GM06990 (cell line): ENCODE measurements at regions not wholly inside any gene's neighbourhood (a gene's known extent, or its start where the extent isn't known, plus 50 kb on each side); places are given as distances from the start of the nearest gene placed in this dataset.

ENCODE experiments used
- DNase-seq: peaks from one replicate; pipeline ENCODE4 v3.0.0-alpha.2; 2011; ENCODE audit not compliant: insufficient read length; ENCODE audit errors: extremely low read depth
- H3K27me3 ChIP-seq: replicated peaks from 2 replicates; pipeline ENCODE4 v1.6.0; 2011; ENCODE audit warnings: low read length; ENCODE audit not compliant: control insufficient read depth, insufficient read depth
- H3K36me3 ChIP-seq: 2 replicates; pipeline ENCODE4 v1.5.1; 2011; ENCODE audit warnings: low read length; ENCODE audit not compliant: control insufficient read depth, insufficient read depth
- H3K4me3 ChIP-seq: replicated peaks from 2 replicates; pipeline ENCODE4 v1.5.1; 2011; ENCODE audit warnings: low read depth, mild to moderate bottlenecking, control low read depth, low read length
- TF ChIP-seq, protein P1 (sequence below): IDR thresholded peaks from 2 replicates; pipeline ENCODE4 v1.5.1; 2011; ENCODE audit warnings: low read length, control low read depth, mild to moderate bottlenecking, inconsistent platforms; ENCODE audit not compliant: insufficient read depth, poor library complexity, severe bottlenecking

DNA sequence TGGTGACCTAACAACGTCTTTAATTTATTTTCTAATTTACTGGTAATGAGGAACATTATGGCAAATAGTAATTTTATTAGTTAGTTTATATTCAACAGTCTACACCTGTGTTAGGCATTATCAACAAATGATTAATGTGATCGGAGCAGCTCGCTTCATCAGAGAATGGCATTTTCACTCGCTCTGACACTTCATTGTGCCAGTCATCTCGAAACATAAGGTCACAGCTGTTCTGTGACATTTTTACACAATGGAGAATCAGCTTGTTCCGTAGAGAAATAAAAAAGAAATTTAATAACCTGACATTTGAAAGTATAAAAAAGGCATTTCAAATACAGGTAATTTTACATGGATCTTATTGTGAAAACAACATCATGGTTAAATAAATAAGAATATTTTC, 858.4 kb downstream of the SLITRK6 start:
- Histone ChIP-seq H3K36me3 (no peaks in the 10 kb centered on the region), H3K4me3 (no peak overlapping the region), H3K27me3 (no peaks in the 10 kb centered on the region)
- TF ChIP-seq, protein P1, sequence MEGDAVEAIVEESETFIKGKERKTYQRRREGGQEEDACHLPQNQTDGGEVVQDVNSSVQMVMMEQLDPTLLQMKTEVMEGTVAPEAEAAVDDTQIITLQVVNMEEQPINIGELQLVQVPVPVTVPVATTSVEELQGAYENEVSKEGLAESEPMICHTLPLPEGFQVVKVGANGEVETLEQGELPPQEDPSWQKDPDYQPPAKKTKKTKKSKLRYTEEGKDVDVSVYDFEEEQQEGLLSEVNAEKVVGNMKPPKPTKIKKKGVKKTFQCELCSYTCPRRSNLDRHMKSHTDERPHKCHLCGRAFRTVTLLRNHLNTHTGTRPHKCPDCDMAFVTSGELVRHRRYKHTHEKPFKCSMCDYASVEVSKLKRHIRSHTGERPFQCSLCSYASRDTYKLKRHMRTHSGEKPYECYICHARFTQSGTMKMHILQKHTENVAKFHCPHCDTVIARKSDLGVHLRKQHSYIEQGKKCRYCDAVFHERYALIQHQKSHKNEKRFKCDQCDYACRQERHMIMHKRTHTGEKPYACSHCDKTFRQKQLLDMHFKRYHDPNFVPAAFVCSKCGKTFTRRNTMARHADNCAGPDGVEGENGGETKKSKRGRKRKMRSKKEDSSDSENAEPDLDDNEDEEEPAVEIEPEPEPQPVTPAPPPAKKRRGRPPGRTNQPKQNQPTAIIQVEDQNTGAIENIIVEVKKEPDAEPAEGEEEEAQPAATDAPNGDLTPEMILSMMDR: no peak
- no peak for DNase-seq

DNA sequence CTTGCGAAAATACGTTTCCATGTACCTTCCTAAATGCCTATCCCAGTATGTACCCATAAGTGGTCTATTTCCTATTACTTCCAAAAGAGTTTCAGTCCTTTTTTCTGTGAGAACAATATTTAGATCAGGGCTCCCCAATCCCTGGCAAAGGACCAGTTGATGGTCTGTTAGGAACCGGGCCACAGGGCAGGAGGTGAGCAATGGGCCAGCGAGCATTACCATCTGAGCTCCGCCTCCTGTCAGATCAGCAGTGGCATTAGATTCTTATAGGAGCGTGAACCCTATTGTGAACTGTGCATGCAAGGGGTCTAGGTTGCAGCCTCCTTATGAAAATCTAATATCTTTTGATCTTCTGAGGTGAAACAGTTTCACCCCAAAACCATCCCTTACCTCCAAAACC, 859.1 kb downstream of the SLITRK6 start:
- no peaks in the 10 kb centered on the region for H3K36me3 ChIP-seq

DNA sequence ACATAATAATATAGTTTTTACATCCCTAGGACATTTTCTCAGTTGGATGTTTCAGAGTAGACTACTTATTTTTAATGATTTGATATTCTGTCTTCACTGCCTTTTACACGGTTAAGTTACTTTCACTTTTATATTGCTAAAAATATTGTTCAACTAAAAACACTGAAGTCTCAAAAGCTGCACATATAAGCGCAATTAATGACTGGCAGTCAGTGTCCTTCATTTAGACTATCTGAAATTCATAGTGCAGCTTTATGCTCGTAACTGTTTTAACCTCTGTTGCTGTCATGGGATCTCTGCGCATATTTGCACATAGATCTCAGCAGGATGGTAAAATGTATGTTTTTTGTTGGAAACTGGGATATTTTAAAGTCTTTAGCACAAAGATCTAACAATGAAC, 864.3 kb downstream of the SLITRK6 start:
- no peak for DNase-seq
- Histone ChIP-seq H3K4me3 (no peak overlapping the region), H3K36me3 (no peaks in the 10 kb centered on the region), H3K27me3 (no peaks in the 10 kb centered on the region)
- TF ChIP-seq, protein P1: no peak

More for the DNA sequence above, 859.1 kb downstream of the SLITRK6 start:
- no peaks in the 10 kb centered on the region for H3K27me3 ChIP-seq
- no peak for DNase-seq
- TF ChIP-seq, protein P1: no peak
- no peak overlapping the region for H3K4me3 ChIP-seq

DNA sequence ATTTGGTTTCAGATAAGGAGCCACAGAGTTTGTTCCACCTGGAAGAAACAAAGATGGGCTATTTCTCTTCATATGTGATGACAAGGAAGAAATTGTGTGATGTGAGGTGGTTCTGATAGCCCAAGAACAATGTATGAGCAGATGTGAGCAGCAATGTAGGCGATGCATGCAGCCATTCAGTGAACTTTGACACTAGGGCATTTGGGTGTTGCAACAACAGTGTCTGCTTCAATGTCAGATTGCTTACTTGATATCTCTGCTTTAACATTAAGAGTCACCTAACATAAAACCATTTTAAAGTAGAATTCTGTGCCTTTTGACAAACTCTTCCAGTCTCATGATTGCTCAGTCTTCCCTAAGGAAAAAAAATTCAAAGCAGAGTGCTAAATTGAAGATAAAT, 865.4 kb downstream of the SLITRK6 start:
- no peaks in the 10 kb centered on the region for H3K27me3 ChIP-seq
- no peak overlapping the region for H3K4me3 ChIP-seq
- DNase-seq: no peak
- TF ChIP-seq, protein P1: no peak
- no peaks in the 10 kb centered on the region for H3K36me3 ChIP-seq

DNA sequence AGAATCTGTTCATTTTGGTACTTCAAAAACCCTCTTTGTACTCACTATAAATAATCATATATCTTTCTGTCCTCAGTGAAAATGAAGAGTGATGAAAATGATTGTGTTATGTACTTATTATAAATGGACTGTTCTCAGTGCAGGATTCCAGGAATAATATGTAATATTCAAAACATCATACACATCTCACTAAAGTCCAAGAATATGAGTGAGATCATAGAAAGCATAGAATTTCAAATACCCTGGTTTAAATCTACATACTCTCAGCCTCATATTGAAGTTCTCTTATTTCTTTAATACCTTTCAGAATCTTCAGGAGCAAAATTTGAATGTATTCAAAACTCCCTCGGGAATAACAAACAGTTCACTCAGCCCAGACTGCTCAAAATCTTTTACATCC, 868.0 kb downstream of the SLITRK6 start:
- TF ChIP-seq, protein P1: no peak
- H3K36me3 ChIP-seq: no peaks in the 10 kb centered on the region
- no peaks in the 10 kb centered on the region for H3K27me3 ChIP-seq
- H3K4me3 ChIP-seq: no peak overlapping the region
- no peak for DNase-seq
